Dendritic cell treated with granulocyte-macrophage colony-stimulating factor and Interleukin-4, amounts not matched to agents 40 ng/mL and 50 ng/mL, for 4 days (primary cell): ENCODE measurements at regions not wholly inside any gene's neighbourhood (a gene's known extent, or its start where the extent isn't known, plus 50 kb on each side); places are given as distances from the start of the nearest gene placed in this dataset.
"Not testable (repeated sequence)": the region's sequence is repeated elsewhere in the genome, so short reads cannot be mapped to it uniquely, and the experiment has no call there.

ENCODE experiments used
- H3K27ac Mint-ChIP-seq: one replicate; pipeline ENCODE4 v1.8.0; 2022; ENCODE audit warnings: mild to moderate bottlenecking, mixed read lengths
- H3K27me3 Mint-ChIP-seq: one replicate; pipeline ENCODE4 v1.8.0; 2022; ENCODE audit warnings: mild to moderate bottlenecking, mixed read lengths
- H3K36me3 Mint-ChIP-seq: one replicate; pipeline ENCODE4 v1.8.0; 2022; ENCODE audit warnings: low read depth, mixed read lengths
- H3K4me1 Mint-ChIP-seq: one replicate; pipeline ENCODE4 v1.8.0; 2022; ENCODE audit warnings: low read depth, mixed read lengths
- H3K4me3 Mint-ChIP-seq: one replicate; pipeline ENCODE4 v1.8.0; 2022; ENCODE audit warnings: mild to moderate bottlenecking, moderate library complexity, mixed read lengths
- H3K9me3 Mint-ChIP-seq: one replicate; pipeline ENCODE4 v1.8.0; 2022; ENCODE audit warnings: mixed read lengths
- intact Hi-C: fragments of 100-400 bp; cut with micrococcal nuclease; formaldehyde crosslinking; loops from one replicate; pipeline ENCODE4 v1.15.0; 2022

- Mint-ChIP-seq H3K27ac (no peak overlapping the region), H3K9me3 (no peaks in the 10 kb centered on the region), H3K36me3 (no peaks in the 10 kb centered on the region), H3K27me3 (no peaks in the 10 kb centered on the region), H3K4me3 (no peak overlapping the region), H3K4me1 (no peaks in the 10 kb centered on the region)
- intact Hi-C loops: no loop called here
Observed at GRCh38 chr18:27312153-27312552, 127.0 kb upstream of the CHST9 start.

- Mint-ChIP-seq H3K9me3 (no peaks in the 10 kb centered on the region), H3K36me3 (no peaks in the 10 kb centered on the region)
- intact Hi-C loops: no loop called here
Observed at GRCh38 chr18:27311114-27311513, 126.0 kb upstream of the CHST9 start.

GRCh38 chr18:27301615-27302378, 116.7 kb upstream of the CHST9 start:
- no peak overlapping the region for H3K27ac Mint-ChIP-seq
- H3K27me3 Mint-ChIP-seq: no peaks in the 10 kb centered on the region
- H3K4me1 Mint-ChIP-seq: no peaks in the 10 kb centered on the region
- intact Hi-C loops: no loop called here
- no peaks in the 10 kb centered on the region for H3K36me3 Mint-ChIP-seq
- H3K9me3 Mint-ChIP-seq: no peaks in the 10 kb centered on the region
- H3K4me3 Mint-ChIP-seq: no peak overlapping the region

More at GRCh38 chr18:27311114-27311513, 126.0 kb upstream of the CHST9 start:
- no peak overlapping the region for H3K4me3 Mint-ChIP-seq
- H3K4me1 Mint-ChIP-seq: no peaks in the 10 kb centered on the region
- no peak overlapping the region for H3K27ac Mint-ChIP-seq
- H3K27me3 Mint-ChIP-seq: no peaks in the 10 kb centered on the region

GRCh38 chr18:27298214-27298804, 113.2 kb upstream of the CHST9 start:
- Mint-ChIP-seq H3K27ac (no peak overlapping the region), H3K4me3 (no peak overlapping the region), H3K4me1 (no peaks in the 10 kb centered on the region), H3K27me3 (no peaks in the 10 kb centered on the region), H3K36me3 (no peaks in the 10 kb centered on the region), H3K9me3 (no peaks in the 10 kb centered on the region)
- intact Hi-C loops: no loop called here

GRCh38 chr18:27285973-27286562, 101.0 kb upstream of the CHST9 start:
- H3K36me3 Mint-ChIP-seq, H3K4me1 Mint-ChIP-seq, H3K9me3 Mint-ChIP-seq, H3K27me3 Mint-ChIP-seq, H3K4me3 Mint-ChIP-seq, intact Hi-C loops, H3K27ac Mint-ChIP-seq: not testable (repeated sequence)

GRCh38 chr18:27278131-27278530, 93.0 kb upstream of the CHST9 start:
- intact Hi-C loops: no loop called here
- no peaks in the 10 kb centered on the region for H3K27me3 Mint-ChIP-seq

GRCh38 chr18:27277554-27277953, 92.4 kb upstream of the CHST9 start:
- no peak overlapping the region for H3K4me3 Mint-ChIP-seq
- H3K27ac Mint-ChIP-seq: no peak overlapping the region
- H3K9me3 Mint-ChIP-seq: peaks cover 41% of the 10 kb centered on the region
- intact Hi-C loops: no loop called here
- no peaks in the 10 kb centered on the region for H3K4me1 Mint-ChIP-seq
- no peaks in the 10 kb centered on the region for H3K36me3 Mint-ChIP-seq
- no peaks in the 10 kb centered on the region for H3K27me3 Mint-ChIP-seq

More at GRCh38 chr18:27278131-27278530, 93.0 kb upstream of the CHST9 start:
- Mint-ChIP-seq H3K4me1 (no peaks in the 10 kb centered on the region), H3K9me3 (peaks cover 41% of the 10 kb centered on the region), H3K4me3 (no peak overlapping the region), H3K36me3 (no peaks in the 10 kb centered on the region), H3K27ac (no peak overlapping the region)

GRCh38 chr18:27276886-27277285, 91.8 kb upstream of the CHST9 start:
- intact Hi-C loops: no loop called here
- Mint-ChIP-seq H3K4me3 (no peak overlapping the region), H3K9me3 (peaks cover 41% of the 10 kb centered on the region), H3K4me1 (no peaks in the 10 kb centered on the region), H3K27me3 (no peaks in the 10 kb centered on the region), H3K27ac (no peak overlapping the region), H3K36me3 (no peaks in the 10 kb centered on the region)

- Mint-ChIP-seq H3K9me3 (peaks cover 41% of the 10 kb centered on the region), H3K4me1 (no peaks in the 10 kb centered on the region), H3K4me3 (no peak overlapping the region), H3K27me3 (no peaks in the 10 kb centered on the region), H3K27ac (no peak overlapping the region), H3K36me3 (no peaks in the 10 kb centered on the region)
- intact Hi-C loops: no loop called here
Observed at GRCh38 chr18:27276479-27276878, 91.4 kb upstream of the CHST9 start.

GRCh38 chr18:27274901-27275300, 89.8 kb upstream of the CHST9 start:
- peaks cover 41% of the 10 kb centered on the region for H3K9me3 Mint-ChIP-seq
- no peaks in the 10 kb centered on the region for H3K27me3 Mint-ChIP-seq
- intact Hi-C loops: no loop called here
- no peak overlapping the region for H3K27ac Mint-ChIP-seq
- no peak overlapping the region for H3K4me3 Mint-ChIP-seq
- no peaks in the 10 kb centered on the region for H3K4me1 Mint-ChIP-seq
- no peaks in the 10 kb centered on the region for H3K36me3 Mint-ChIP-seq

GRCh38 chr18:27270508-27270907, 85.4 kb upstream of the CHST9 start:
- H3K9me3 Mint-ChIP-seq: peaks cover 16% of the 10 kb centered on the region
- no peak overlapping the region for H3K4me3 Mint-ChIP-seq
- H3K27ac Mint-ChIP-seq: no peak overlapping the region
- intact Hi-C loops: no loop called here
- no peaks in the 10 kb centered on the region for H3K4me1 Mint-ChIP-seq
- H3K36me3 Mint-ChIP-seq: no peaks in the 10 kb centered on the region
- H3K27me3 Mint-ChIP-seq: no peaks in the 10 kb centered on the region

- no peaks in the 10 kb centered on the region for H3K4me1 Mint-ChIP-seq
- no peak overlapping the region for H3K4me3 Mint-ChIP-seq
- H3K27ac Mint-ChIP-seq: no peak overlapping the region
- no peaks in the 10 kb centered on the region for H3K36me3 Mint-ChIP-seq
- H3K9me3 Mint-ChIP-seq: peaks cover 37% of the 10 kb centered on the region
- H3K27me3 Mint-ChIP-seq: no peaks in the 10 kb centered on the region
- intact Hi-C loops: no loop called here
Observed at GRCh38 chr18:27263369-27263768, 78.3 kb upstream of the CHST9 start.

- H3K9me3 Mint-ChIP-seq: peaks cover 35% of the 10 kb centered on the region
Observed at GRCh38 chr18:27261769-27262549, 76.9 kb upstream of the CHST9 start.

GRCh38 chr18:27253571-27253970, 68.5 kb upstream of the CHST9 start:
- Mint-ChIP-seq H3K9me3 (no peaks in the 10 kb centered on the region), H3K36me3 (no peaks in the 10 kb centered on the region), H3K4me1 (no peaks in the 10 kb centered on the region), H3K27ac (no peak overlapping the region), H3K27me3 (no peaks in the 10 kb centered on the region), H3K4me3 (no peak overlapping the region)
- intact Hi-C loops: no loop called here

More at GRCh38 chr18:27261769-27262549, 76.9 kb upstream of the CHST9 start:
- intact Hi-C loops: no loop called here
- H3K4me3 Mint-ChIP-seq: no peak overlapping the region
- H3K4me1 Mint-ChIP-seq: no peaks in the 10 kb centered on the region
- no peak overlapping the region for H3K27ac Mint-ChIP-seq
- H3K36me3 Mint-ChIP-seq: no peaks in the 10 kb centered on the region
- no peaks in the 10 kb centered on the region for H3K27me3 Mint-ChIP-seq
